ENCODE measurements at regions not wholly inside any gene's neighbourhood (a gene's known extent, or its start where the extent isn't known, plus 50 kb on each side); places are given as distances from the start of the nearest gene placed in this dataset.

- DNase-seq, result no peak
- H3K27me3 ChIP-seq, result no peaks in the 10 kb centered on the region
- H3K36me3 ChIP-seq (replicated peaks in 1 of 2; ENCODE audit: insufficient read depth in 1 of 2, low read depth in 2 of 2), result no peaks in the 10 kb centered on the region
- no peak overlapping the region for H3K27ac ChIP-seq
- H3K4me1 ChIP-seq, result peaks cover 14% of the 10 kb centered on the region
- TF ChIP-seq CTCF (IDR thresholded peaks at IDR 0.05) (no peak), POLR2A (IDR thresholded peaks at IDR 0.05) (no peak)
- H3K9me3 ChIP-seq, result no peaks in the 10 kb centered on the region
- no peak overlapping the region for H3K4me3 ChIP-seq
- intact Hi-C loops (cut with DNase I), result no loop called here
- ATAC-seq, result no peak
- 85 to 89% methylated on average over 8 of the region's 8 CpGs for WGBS, 2 donors
Measured at GRCh38 chr16:9399573-9399972, 308.1 kb downstream of the HAPSTR1 start.

GRCh38 chr16:9401173-9401572 lies 309.7 kb downstream of the HAPSTR1 start:
- DNase-seq, result no peak
- Histone ChIP-seq H3K27me3 (no peaks in the 10 kb centered on the region), H3K36me3 (replicated peaks in 1 of 2; ENCODE audit: insufficient read depth in 1 of 2, low read depth in 2 of 2) (no peaks in the 10 kb centered on the region), H3K4me3 (no peak overlapping the region), H3K27ac (no peak overlapping the region), H3K4me1 (peaks cover 3% of the 10 kb centered on the region), H3K9me3 (no peaks in the 10 kb centered on the region)
- TF ChIP-seq CTCF (IDR thresholded peaks at IDR 0.05), result no peak
- no peak for TF ChIP-seq POLR2A (IDR thresholded peaks at IDR 0.05)
- intact Hi-C loops (cut with DNase I), result no loop called here
- ATAC-seq, result no peak

GRCh38 chr16:9402293-9402860 lies 310.9 kb downstream of the HAPSTR1 start:
- no peak for ATAC-seq
- Histone ChIP-seq H3K27me3 (no peaks in the 10 kb centered on the region), H3K9me3 (no peaks in the 10 kb centered on the region), H3K4me1 (no peaks in the 10 kb centered on the region), H3K36me3 (replicated peaks in 1 of 2; ENCODE audit: insufficient read depth in 1 of 2, low read depth in 2 of 2) (no peaks in the 10 kb centered on the region), H3K4me3 (no peak overlapping the region), H3K27ac (no peak overlapping the region)
- WGBS, 2 donors, result 73 to 74% methylated on average over 4 to 5 of the region's 5 CpGs
- TF ChIP-seq CTCF (IDR thresholded peaks at IDR 0.05) (no peak), POLR2A (IDR thresholded peaks at IDR 0.05) (no peak)
- DNase-seq, result no peak
- intact Hi-C loops (cut with DNase I), result no loop called here

- TF ChIP-seq CTCF (IDR thresholded peaks at IDR 0.05) (no peak), POLR2A (IDR thresholded peaks at IDR 0.05) (no peak)
- intact Hi-C loops (cut with DNase I), result no loop called here
- ATAC-seq (no peak), DNase-seq (no peak)
- H3K27me3 ChIP-seq, result no peaks in the 10 kb centered on the region
- H3K4me3 ChIP-seq, result no peak overlapping the region
- no peak overlapping the region for H3K27ac ChIP-seq
- no peaks in the 10 kb centered on the region for H3K9me3 ChIP-seq
- 89 to 94% methylated on average over 6 of the region's 6 CpGs for WGBS, 2 donors
- no peaks in the 10 kb centered on the region for H3K36me3 ChIP-seq (replicated peaks in 1 of 2; ENCODE audit: insufficient read depth in 1 of 2, low read depth in 2 of 2)
- H3K4me1 ChIP-seq, result no peaks in the 10 kb centered on the region
Measured at GRCh38 chr16:9404811-9405210, 313.4 kb downstream of the HAPSTR1 start.

- Histone ChIP-seq H3K27ac (no peak overlapping the region), H3K9me3 (no peaks in the 10 kb centered on the region), H3K4me3 (no peak overlapping the region), H3K27me3 (no peaks in the 10 kb centered on the region), H3K4me1 (no peaks in the 10 kb centered on the region), H3K36me3 (replicated peaks in 1 of 2; ENCODE audit: insufficient read depth in 1 of 2, low read depth in 2 of 2) (no peaks in the 10 kb centered on the region)
- DNase-seq, result no peak
- no peak for TF ChIP-seq POLR2A (IDR thresholded peaks at IDR 0.05)
- no peak for TF ChIP-seq CTCF (IDR thresholded peaks at IDR 0.05)
- WGBS, 2 donors, result 67 to 71% methylated on average over 4 of the region's 4 CpGs
- ATAC-seq, result no peak
- intact Hi-C loops (cut with DNase I), result no loop called here
Measured at GRCh38 chr16:9406038-9406712, 314.7 kb downstream of the HAPSTR1 start.

Data from body of pancreas (tissue), 4 donors.